ENCODE measurements at regions not wholly inside any gene's neighbourhood (a gene's known extent, or its start where the extent isn't known, plus 50 kb on each side); places are given as distances from the start of the nearest gene placed in this dataset.

GRCh38 chr5:165209101-165209727, 1703.8 kb downstream of the MAT2B start:
- no peak for DNase-seq (ENCODE audit: low read depth, low spot score)
- Histone ChIP-seq H3K4me1 (ENCODE audit: control insufficient read depth, extremely low read depth, insufficient read depth, low read length) (no peaks in the 10 kb centered on the region), H3K79me2 (ENCODE audit: control insufficient read depth, insufficient read depth, low read length) (no peaks in the 10 kb centered on the region), H3K36me3 (ENCODE audit: control insufficient read depth in 2 of 2, extremely low read depth in 1 of 2, insufficient read depth in 2 of 2, low read length in 2 of 2) (no peaks in the 10 kb centered on the region), H3K9ac (ENCODE audit: control insufficient read depth, extremely low read depth, insufficient read depth, low read length) (no peak overlapping the region), H3K4me2 (ENCODE audit: control insufficient read depth, extremely low read depth, insufficient read depth, low read depth, low read length) (no peak overlapping the region), H3K9me1 (ENCODE audit: control insufficient read depth, extremely low read depth, insufficient read depth, low read length) (no peaks in the 10 kb centered on the region), H4K20me1 (ENCODE audit: control insufficient read depth, extremely low read depth, insufficient read depth, low read length) (no peaks in the 10 kb centered on the region), H3K4me3 (ENCODE audit: control insufficient read depth in 2 of 3, extremely low read depth in 1 of 3, insufficient read depth in 2 of 3, low read depth in 1 of 3, low read length in 3 of 3) (no peak overlapping the region), H3K27me3 (ENCODE audit: control insufficient read depth, extremely low read depth, insufficient read depth, low read length) (no peaks in the 10 kb centered on the region), H3K9me3 (ENCODE audit: control insufficient read depth, low read depth, low read length) (no peaks in the 10 kb centered on the region), H2AFZ (ENCODE audit: control insufficient read depth, low read length) (no peak overlapping the region), H3K27ac (ENCODE audit: control insufficient read depth, insufficient read depth, low read length) (no peak overlapping the region)
- no peak for TF ChIP-seq EZH2 (IDR thresholded peaks at IDR 0.05; ENCODE audit: low read length)
- TF ChIP-seq, protein P1, sequence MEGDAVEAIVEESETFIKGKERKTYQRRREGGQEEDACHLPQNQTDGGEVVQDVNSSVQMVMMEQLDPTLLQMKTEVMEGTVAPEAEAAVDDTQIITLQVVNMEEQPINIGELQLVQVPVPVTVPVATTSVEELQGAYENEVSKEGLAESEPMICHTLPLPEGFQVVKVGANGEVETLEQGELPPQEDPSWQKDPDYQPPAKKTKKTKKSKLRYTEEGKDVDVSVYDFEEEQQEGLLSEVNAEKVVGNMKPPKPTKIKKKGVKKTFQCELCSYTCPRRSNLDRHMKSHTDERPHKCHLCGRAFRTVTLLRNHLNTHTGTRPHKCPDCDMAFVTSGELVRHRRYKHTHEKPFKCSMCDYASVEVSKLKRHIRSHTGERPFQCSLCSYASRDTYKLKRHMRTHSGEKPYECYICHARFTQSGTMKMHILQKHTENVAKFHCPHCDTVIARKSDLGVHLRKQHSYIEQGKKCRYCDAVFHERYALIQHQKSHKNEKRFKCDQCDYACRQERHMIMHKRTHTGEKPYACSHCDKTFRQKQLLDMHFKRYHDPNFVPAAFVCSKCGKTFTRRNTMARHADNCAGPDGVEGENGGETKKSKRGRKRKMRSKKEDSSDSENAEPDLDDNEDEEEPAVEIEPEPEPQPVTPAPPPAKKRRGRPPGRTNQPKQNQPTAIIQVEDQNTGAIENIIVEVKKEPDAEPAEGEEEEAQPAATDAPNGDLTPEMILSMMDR (optimal IDR thresholded peaks at IDR 0.05 in 1 of 3, IDR thresholded peaks at IDR 0.05 in 1 of 3, conservative IDR thresholded peaks at IDR 0.05 in 1 of 3; ENCODE audit: extremely low read depth in 1 of 3, insufficient read depth in 2 of 3, low read length in 3 of 3) = peak in 2 of 3 experiments; percentile 33 to 43
- dilution Hi-C loops (cut with MboI; ENCODE audit: extremely low pct_ligation_motif_present, low sequenced_read_pairs) = no loop called here
- no peak for FAIRE-seq

DNA sequence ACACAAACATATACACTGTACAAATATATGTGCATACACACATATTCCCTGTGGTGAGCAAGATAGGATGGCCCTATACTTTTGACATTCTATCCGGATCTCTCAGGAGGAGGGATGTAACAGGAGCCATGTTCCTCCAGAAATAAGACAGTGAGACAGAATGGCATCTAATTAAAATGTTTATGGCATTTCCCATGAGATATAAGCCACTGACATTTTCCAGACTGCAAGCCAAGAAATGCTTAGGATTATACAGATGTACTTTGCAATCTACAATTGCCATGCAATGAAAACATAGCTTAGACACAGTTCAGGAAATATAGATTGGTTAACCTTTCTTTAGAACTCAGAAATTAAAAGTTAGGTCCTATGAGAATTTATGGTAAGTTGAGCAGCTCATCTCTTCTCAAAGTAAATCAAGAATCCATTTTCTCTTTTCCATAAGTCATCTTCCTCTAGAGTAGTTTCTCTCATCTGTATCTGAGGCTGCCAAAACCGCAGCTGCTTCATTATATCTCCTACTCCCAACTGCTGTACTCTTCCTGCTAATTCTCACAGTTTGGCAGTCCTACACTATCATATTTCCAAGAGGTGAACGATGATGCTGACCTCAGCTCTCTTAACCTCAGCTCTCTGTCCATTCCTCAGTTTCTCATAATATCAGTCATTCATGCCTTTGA, 1719.1 kb downstream of the MAT2B start:
- FAIRE-seq = no peak

More for the DNA sequence above, 1719.1 kb downstream of the MAT2B start:
- Histone ChIP-seq H3K27me3 (ENCODE audit: control insufficient read depth, extremely low read depth, insufficient read depth, low read length) (no peaks in the 10 kb centered on the region), H3K4me3 (ENCODE audit: control insufficient read depth in 2 of 3, extremely low read depth in 1 of 3, insufficient read depth in 2 of 3, low read depth in 1 of 3, low read length in 3 of 3) (no peak overlapping the region), H4K20me1 (ENCODE audit: control insufficient read depth, extremely low read depth, insufficient read depth, low read length) (no peaks in the 10 kb centered on the region), H3K4me2 (ENCODE audit: control insufficient read depth, extremely low read depth, insufficient read depth, low read depth, low read length) (no peak overlapping the region), H3K9me3 (ENCODE audit: control insufficient read depth, low read depth, low read length) (no peaks in the 10 kb centered on the region), H3K36me3 (ENCODE audit: control insufficient read depth in 2 of 2, extremely low read depth in 1 of 2, insufficient read depth in 2 of 2, low read length in 2 of 2) (no peaks in the 10 kb centered on the region), H3K79me2 (ENCODE audit: control insufficient read depth, insufficient read depth, low read length) (no peaks in the 10 kb centered on the region), H3K27ac (ENCODE audit: control insufficient read depth, insufficient read depth, low read length) (no peak overlapping the region), H3K9me1 (ENCODE audit: control insufficient read depth, extremely low read depth, insufficient read depth, low read length) (no peaks in the 10 kb centered on the region), H3K4me1 (ENCODE audit: control insufficient read depth, extremely low read depth, insufficient read depth, low read length) (no peaks in the 10 kb centered on the region), H2AFZ (ENCODE audit: control insufficient read depth, low read length) (no peak overlapping the region), H3K9ac (ENCODE audit: control insufficient read depth, extremely low read depth, insufficient read depth, low read length) (no peak overlapping the region)
- TF ChIP-seq, protein P1 (optimal IDR thresholded peaks at IDR 0.05 in 1 of 3, IDR thresholded peaks at IDR 0.05 in 1 of 3, conservative IDR thresholded peaks at IDR 0.05 in 1 of 3; ENCODE audit: extremely low read depth in 1 of 3, insufficient read depth in 2 of 3, low read length in 3 of 3) = no peak
- TF ChIP-seq EZH2 (IDR thresholded peaks at IDR 0.05; ENCODE audit: low read length) = no peak
- dilution Hi-C loops (cut with MboI; ENCODE audit: extremely low pct_ligation_motif_present, low sequenced_read_pairs) = no loop called here
- no peak for DNase-seq (ENCODE audit: low read depth, low spot score)

Data from keratinocyte (primary cell).